22Rv1 (cell line): ENCODE measurements at regions not wholly inside any gene's neighbourhood (a gene's known extent, or its start where the extent isn't known, plus 50 kb on each side); places are given as distances from the start of the nearest gene placed in this dataset.

Experiments used
- CTCF ChIP-seq: fragments of 450-650 bp; IDR thresholded peaks from 2 replicates; pipeline ENCODE4 v1.5.1; 2017; ENCODE audit warnings: mild to moderate bottlenecking
- ZFX ChIP-seq: fragments of 450-650 bp; IDR thresholded peaks from 2 replicates; pipeline ENCODE4 v1.6.1; 2017; ENCODE audit warnings: antibody characterized with exemption, borderline replicate concordance

GRCh38 chr7:155927905-155928304 lies 115.6 kb upstream of the SHH start:
- no peak for TF ChIP-seq CTCF
- TF ChIP-seq ZFX = no peak
